ENCODE measurements at regions not wholly inside any gene's neighbourhood (a gene's known extent, or its start where the extent isn't known, plus 50 kb on each side); places are given as distances from the start of the nearest gene placed in this dataset.
"Not testable (repeated sequence)": the region's sequence is repeated elsewhere in the genome, so short reads cannot be mapped to it uniquely, and the experiment has no call there.

DNA sequence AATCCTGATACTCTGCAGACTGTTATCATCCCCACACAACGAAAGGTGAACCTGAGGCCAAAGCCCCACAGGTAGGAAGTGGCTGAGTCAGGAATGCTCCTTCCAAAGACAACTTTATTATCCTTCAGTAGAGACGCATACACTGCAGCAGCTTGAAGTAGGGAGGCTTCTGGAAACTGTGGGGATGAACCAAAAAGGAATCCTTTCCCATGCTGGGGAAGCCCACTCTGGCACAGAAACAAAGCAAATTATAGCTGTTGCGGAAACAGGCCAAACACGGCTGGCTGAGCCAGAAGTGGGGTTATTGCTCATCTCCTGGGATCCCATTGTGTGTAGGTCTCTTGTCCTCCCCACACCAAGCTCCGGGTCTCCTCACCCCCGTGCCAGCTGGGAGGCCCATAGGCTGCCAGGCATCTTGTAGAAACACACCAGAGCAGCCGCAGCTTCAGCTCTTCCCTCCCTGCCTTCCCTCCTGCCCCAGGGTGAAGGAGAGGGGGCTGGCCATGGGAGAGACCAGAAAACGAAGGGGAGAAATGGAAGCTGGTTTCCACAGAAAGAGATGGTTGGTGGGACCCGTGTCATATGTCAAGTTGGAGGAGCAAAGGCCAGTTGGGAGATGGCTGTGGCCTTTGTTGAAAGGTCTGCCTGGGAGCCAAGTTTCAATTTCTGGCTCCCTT, 176.9 kb upstream of the NABP1 start:
- 67% methylated on average over 9 of the region's 9 CpGs for WGBS
- Histone ChIP-seq H3K9me3 (no peaks in the 10 kb centered on the region), H3K27me3 (no peaks in the 10 kb centered on the region), H3K36me3 (no peaks in the 10 kb centered on the region), H3K27ac (replicated peaks in 1 of 4) (peak overlapping the region in 2 of 4 donors; percentile 2 to 15), H3K4me3 (no peak overlapping the region), H3K4me1 (peaks cover 4 to 11% (median 7%) of the 10 kb centered on the region in 4 donors)
- intact Hi-C loops (cut with DNase I) = loop anchor here (5.0 kb wide), 3 partner anchors 279 to 449 kb away; no protein-coding TSS in a partner anchor
- DNase-seq (ENCODE audit: extremely low spot score) = no peak
- no peak for TF ChIP-seq POLR2AphosphoS5 (IDR thresholded peaks at IDR 0.05)
- TF ChIP-seq, protein P1, sequence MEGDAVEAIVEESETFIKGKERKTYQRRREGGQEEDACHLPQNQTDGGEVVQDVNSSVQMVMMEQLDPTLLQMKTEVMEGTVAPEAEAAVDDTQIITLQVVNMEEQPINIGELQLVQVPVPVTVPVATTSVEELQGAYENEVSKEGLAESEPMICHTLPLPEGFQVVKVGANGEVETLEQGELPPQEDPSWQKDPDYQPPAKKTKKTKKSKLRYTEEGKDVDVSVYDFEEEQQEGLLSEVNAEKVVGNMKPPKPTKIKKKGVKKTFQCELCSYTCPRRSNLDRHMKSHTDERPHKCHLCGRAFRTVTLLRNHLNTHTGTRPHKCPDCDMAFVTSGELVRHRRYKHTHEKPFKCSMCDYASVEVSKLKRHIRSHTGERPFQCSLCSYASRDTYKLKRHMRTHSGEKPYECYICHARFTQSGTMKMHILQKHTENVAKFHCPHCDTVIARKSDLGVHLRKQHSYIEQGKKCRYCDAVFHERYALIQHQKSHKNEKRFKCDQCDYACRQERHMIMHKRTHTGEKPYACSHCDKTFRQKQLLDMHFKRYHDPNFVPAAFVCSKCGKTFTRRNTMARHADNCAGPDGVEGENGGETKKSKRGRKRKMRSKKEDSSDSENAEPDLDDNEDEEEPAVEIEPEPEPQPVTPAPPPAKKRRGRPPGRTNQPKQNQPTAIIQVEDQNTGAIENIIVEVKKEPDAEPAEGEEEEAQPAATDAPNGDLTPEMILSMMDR (IDR thresholded peaks at IDR 0.05) = no peak
- TF ChIP-seq EP300 (IDR thresholded peaks at IDR 0.05) = no peak
- TF ChIP-seq POLR2A (IDR thresholded peaks at IDR 0.05; ENCODE audit: low read depth) = no peak

DNA sequence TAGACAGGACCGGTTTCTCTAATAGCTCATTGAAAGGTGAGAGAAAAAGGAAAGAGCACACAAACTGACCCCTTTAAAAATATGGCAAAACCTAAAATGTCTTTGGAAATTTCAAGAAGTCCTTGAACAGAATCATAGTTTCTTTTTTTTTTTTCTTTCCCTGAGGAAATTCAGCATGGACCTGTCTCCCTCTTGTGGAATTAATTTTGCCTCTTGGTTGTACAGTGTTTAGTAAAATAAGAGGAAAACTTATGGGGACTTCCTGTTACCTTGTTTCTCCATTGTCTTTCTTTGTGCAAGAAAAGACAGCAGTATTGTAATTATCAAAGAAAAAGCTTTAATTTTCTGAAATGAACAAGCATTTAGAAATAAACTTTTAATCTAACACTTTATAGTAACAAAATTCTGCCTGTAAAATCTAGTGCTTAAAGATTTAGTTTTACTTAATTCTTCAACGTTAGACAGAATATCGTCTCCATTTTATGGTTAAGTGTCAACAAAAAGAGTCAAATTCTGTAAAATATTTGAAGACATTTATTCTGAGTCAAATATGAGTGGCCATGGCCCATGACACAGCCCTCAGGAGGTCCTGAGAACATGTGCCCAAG, 176.3 kb upstream of the NABP1 start:
- peak overlapping the region in 2 of 4 donors; percentile 2 to 15 for H3K27ac ChIP-seq (replicated peaks in 1 of 4)
- peaks cover 4 to 11% (median 7%) of the 10 kb centered on the region in 4 donors for H3K4me1 ChIP-seq
- H3K36me3 ChIP-seq = no peaks in the 10 kb centered on the region
- intact Hi-C loops (cut with DNase I) = loop anchor here (5.0 kb wide), 3 partner anchors 279 to 449 kb away; no protein-coding TSS in a partner anchor
- no peak for DNase-seq (ENCODE audit: extremely low spot score)
- H3K9me3 ChIP-seq = no peaks in the 10 kb centered on the region
- no peak overlapping the region for H3K4me3 ChIP-seq
- TF ChIP-seq POLR2A (IDR thresholded peaks at IDR 0.05; ENCODE audit: low read depth) (no peak), POLR2AphosphoS5 (IDR thresholded peaks at IDR 0.05) (no peak)
- TF ChIP-seq, protein P1 (IDR thresholded peaks at IDR 0.05) = peak; percentile 56 to 62 (median 61)
- 56% methylated on average over 3 of the region's 3 CpGs for WGBS
- no peaks in the 10 kb centered on the region for H3K27me3 ChIP-seq

DNA sequence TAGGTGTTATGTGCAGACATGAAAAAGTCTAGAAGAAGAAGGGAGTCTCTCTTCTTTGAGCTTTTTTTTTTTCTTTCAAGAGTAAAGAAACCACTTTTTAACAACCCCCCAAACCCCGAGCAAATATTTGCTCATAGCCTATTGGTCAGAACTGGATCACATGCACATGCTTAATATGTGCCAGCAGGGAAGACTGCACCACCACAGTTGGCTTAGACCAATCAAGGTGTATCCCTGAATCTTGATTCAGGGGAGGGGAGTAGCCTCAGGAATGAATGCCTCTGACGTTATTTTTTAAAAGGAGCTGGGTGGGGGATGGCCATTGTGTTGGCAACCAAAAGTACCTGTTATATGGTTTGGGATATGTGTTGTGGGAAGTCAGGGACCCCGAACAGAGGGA, 171.4 kb upstream of the NABP1 start:
- Histone ChIP-seq H3K4me3 (no peak overlapping the region), H3K9me3 (no peaks in the 10 kb centered on the region), H3K36me3 (no peaks in the 10 kb centered on the region), H3K27ac (replicated peaks in 1 of 4) (no peak overlapping the region), H3K4me1 (peaks cover 0 to under 1% (median under 1%) of the 10 kb centered on the region in 4 donors), H3K27me3 (no peaks in the 10 kb centered on the region)
- WGBS = 69% methylated on average over 3 of the region's 3 CpGs
- intact Hi-C loops (cut with DNase I) = no loop called here
- no peak for DNase-seq (ENCODE audit: extremely low spot score)
- TF ChIP-seq POLR2A (IDR thresholded peaks at IDR 0.05; ENCODE audit: low read depth) = no peak
- TF ChIP-seq, protein P1 (IDR thresholded peaks at IDR 0.05) = no peak
- TF ChIP-seq EP300 (IDR thresholded peaks at IDR 0.05) = no peak
- no peak for TF ChIP-seq POLR2AphosphoS5 (IDR thresholded peaks at IDR 0.05)

DNA sequence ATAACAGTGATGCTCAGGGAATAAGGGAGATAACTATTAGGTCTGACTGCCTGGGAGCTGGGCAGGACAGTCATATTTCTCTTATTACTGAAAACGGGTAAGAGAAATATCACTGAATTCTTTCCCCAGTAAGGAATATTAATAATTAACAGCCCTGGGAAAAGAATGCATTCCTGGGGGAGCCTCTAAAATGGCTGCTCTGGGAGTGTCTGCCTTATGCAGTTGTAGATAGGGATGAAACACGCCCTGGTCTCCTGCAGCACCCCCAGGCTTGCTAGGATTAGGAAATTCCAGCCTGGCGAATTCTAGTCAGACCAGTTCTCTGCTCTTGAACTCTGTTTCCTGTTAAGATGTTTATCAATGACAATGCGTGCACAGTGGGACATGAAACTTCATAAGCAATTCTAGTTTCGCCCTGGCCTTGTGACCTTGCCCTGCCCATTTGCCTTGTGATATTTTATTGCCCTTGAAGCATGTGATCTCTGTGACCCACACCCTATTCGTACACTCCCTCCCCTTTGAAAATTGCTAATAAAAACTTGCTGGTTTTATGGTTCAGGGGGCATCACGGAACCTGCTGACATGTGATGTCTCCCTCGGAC, 170.6 kb upstream of the NABP1 start:
- H3K27ac ChIP-seq (replicated peaks in 1 of 4); H3K4me1 ChIP-seq; intact Hi-C loops (cut with DNase I); H3K4me3 ChIP-seq; H3K9me3 ChIP-seq; H3K36me3 ChIP-seq; H3K27me3 ChIP-seq; DNase-seq (ENCODE audit: extremely low spot score): not testable (repeated sequence)
- WGBS = 94% methylated on average over 8 of the region's 8 CpGs

DNA sequence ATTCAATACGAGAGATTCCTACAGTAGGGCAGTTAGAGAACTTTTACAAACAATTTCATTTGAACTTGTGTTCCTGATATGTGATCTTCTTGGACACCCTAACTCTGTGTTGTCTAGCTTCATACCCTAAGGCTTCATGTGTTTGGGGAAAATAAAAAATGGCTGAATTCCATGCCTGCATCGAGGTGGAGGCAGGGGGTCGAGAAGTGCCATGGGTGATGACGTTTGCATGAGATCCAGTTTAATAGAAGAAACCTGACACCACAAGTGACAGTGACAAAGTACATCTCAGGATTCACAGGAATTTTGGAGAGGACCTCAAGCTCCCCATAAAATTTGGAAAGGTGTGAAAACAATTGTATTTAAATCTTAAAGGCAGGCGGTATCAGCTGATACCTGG, 169.2 kb upstream of the NABP1 start:
- Histone ChIP-seq H3K4me1 (peaks cover 0 to 13% (median 0%) of the 10 kb centered on the region in 4 donors), H3K27ac (replicated peaks in 1 of 4) (no peak overlapping the region), H3K4me3 (no peak overlapping the region), H3K27me3 (no peaks in the 10 kb centered on the region), H3K9me3 (no peaks in the 10 kb centered on the region), H3K36me3 (no peaks in the 10 kb centered on the region)
- WGBS = 84% methylated on average over 5 of the region's 5 CpGs
- TF ChIP-seq EP300 (IDR thresholded peaks at IDR 0.05) = no peak
- TF ChIP-seq, protein P1 (IDR thresholded peaks at IDR 0.05) = no peak
- no peak for TF ChIP-seq POLR2AphosphoS5 (IDR thresholded peaks at IDR 0.05)
- no peak for TF ChIP-seq POLR2A (IDR thresholded peaks at IDR 0.05; ENCODE audit: low read depth)
- DNase-seq (ENCODE audit: extremely low spot score) = no peak
- intact Hi-C loops (cut with DNase I) = no loop called here
